Activated T-cell treated with anti-CD3 and anti-CD28 coated beads, Interleukin-2, amount 50 U/mL, for 4 hours (primary cell): ENCODE measurements at regions not wholly inside any gene's neighbourhood (a gene's known extent, or its start where the extent isn't known, plus 50 kb on each side); places are given as distances from the start of the nearest gene placed in this dataset.
"Not testable (repeated sequence)": the region's sequence is repeated elsewhere in the genome, so short reads cannot be mapped to it uniquely, and the experiment has no call there.

Source experiments
- ATAC-seq, 2 donors: fragments of 200-7000 bp; cut with Tn5 transposase; one replicate each; pipeline ENCODE4 v1.10.0; 2021
- DNase-seq: peaks from one replicate; pipeline ENCODE4 v3.0.0-alpha.2; 2020
- H3K27me3 Mint-ChIP-seq: one replicate; pipeline ENCODE4 v1.8.0; 2021; ENCODE audit warnings: low read depth, mixed read lengths
- H3K36me3 Mint-ChIP-seq: one replicate; pipeline ENCODE4 v1.8.0; 2022; ENCODE audit warnings: mixed read lengths; ENCODE audit not compliant: insufficient read depth
- H3K4me1 Mint-ChIP-seq: one replicate; pipeline ENCODE4 v1.8.0; 2021; ENCODE audit warnings: low read depth, mixed read lengths
- H3K4me3 Mint-ChIP-seq: one replicate; pipeline ENCODE4 v1.8.0; 2021; ENCODE audit warnings: mild to moderate bottlenecking, moderate library complexity, mixed read lengths
- H3K9me3 Mint-ChIP-seq: one replicate; pipeline ENCODE4 v1.8.0; 2021; ENCODE audit warnings: mixed read lengths

DNA sequence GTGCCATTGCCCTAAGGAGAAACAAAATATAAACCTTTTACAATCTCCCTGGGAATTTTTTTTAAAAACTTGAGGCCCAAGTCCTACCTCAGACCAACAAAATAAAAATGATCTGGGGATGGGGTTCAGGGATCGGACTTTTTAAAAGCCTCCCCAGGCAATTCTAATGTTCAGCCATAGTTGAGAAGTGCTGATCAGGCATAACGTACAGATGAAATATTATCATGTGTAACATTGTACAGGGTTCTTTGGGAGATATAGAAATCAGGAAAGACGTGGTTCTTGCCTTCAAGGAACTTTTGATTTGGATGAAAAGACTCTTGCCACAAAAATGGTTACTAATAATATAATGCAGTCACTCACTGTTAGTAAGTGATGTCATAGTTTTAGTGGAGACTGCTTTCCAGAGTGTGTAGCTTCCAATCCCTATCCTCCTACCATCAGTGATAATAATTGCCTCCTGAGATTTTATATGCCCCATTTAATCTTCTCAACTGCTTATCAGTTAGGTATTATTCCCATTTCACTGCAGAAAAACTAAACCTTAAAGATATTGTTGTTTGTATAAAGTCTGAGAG, 135.6 kb downstream of the BRMS1L start:
- Mint-ChIP-seq H3K9me3 (no peaks in the 10 kb centered on the region), H3K4me3 (no peak overlapping the region), H3K4me1 (no peaks in the 10 kb centered on the region), H3K36me3 (no peaks in the 10 kb centered on the region), H3K27me3 (no peaks in the 10 kb centered on the region)
- no peak for DNase-seq
- no peak for ATAC-seq

DNA sequence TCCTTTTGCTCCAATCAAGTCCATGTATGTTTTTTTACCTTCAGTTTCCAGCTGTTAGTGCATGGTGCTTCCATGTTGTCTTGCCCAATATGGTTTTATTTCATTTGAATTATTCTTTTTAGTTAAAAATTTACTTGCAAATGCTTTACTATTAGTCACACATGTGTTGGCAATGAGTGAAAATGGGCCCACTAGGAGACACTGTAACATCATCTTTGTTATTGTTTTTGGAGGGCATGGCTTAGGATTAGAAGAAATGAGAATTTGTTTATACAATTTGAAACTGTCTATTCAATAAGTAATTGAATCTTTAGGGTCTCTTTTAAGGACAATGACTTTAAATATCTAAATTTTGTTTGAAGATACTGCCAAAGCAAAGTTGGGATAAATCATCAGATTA, 133.7 kb downstream of the BRMS1L start:
- DNase-seq, result no peak
- peaks cover 2% of the 10 kb centered on the region for H3K27me3 Mint-ChIP-seq
- no peak for ATAC-seq
- no peaks in the 10 kb centered on the region for H3K4me1 Mint-ChIP-seq
- no peaks in the 10 kb centered on the region for H3K36me3 Mint-ChIP-seq
- H3K4me3 Mint-ChIP-seq, result no peak overlapping the region
- H3K9me3 Mint-ChIP-seq, result no peaks in the 10 kb centered on the region

- H3K4me1 Mint-ChIP-seq, result no peaks in the 10 kb centered on the region
- no peaks in the 10 kb centered on the region for H3K9me3 Mint-ChIP-seq
- H3K4me3 Mint-ChIP-seq, result no peak overlapping the region
- ATAC-seq, result no peak
- H3K27me3 Mint-ChIP-seq, result peaks cover 2% of the 10 kb centered on the region
- H3K36me3 Mint-ChIP-seq, result no peaks in the 10 kb centered on the region
- DNase-seq, result no peak
Measured at GRCh38 chr14:35958499-35958898, 132.4 kb downstream of the BRMS1L start.

DNA sequence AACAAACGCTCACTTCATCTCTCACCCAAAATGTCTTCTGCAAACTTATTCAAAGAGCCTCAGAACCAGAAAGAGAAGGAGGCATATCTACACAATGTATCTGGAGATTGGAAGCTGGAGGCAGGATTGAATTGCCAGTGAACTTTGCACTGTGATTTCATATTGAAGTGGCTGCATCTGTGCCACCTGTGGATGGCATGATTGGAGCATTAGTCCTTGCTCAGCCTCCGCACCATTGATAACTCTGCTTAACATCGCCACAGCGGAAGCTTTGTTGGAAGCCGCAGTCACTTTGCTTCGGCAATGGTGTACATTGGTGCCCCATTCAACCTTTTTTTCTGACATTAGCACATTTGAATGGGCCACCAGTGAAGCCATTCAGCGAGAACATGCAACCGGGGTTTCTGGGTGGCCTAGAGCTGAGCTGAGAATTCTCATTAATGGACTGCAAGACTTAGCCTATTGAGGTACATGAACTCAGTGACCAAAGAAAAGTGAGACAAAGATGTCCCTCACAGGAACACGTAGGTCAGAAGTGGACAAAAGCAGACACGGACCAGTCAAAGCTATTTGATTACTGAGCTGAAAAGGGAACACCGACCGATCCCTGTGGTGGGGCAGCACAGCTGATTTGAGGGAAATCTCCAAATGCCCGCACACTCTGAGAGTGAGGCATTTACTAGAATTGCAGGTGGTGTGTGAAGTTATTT, 130.4 kb downstream of the BRMS1L start:
- H3K9me3 Mint-ChIP-seq, result no peaks in the 10 kb centered on the region
- H3K4me3 Mint-ChIP-seq, result no peak overlapping the region
- H3K36me3 Mint-ChIP-seq, result no peaks in the 10 kb centered on the region
- H3K27me3 Mint-ChIP-seq, result peaks cover 2% of the 10 kb centered on the region
- ATAC-seq, result no peak
- no peak for DNase-seq
- H3K4me1 Mint-ChIP-seq, result no peaks in the 10 kb centered on the region

GRCh38 chr14:35952584-35952983, 126.4 kb downstream of the BRMS1L start:
- Mint-ChIP-seq H3K9me3 (no peaks in the 10 kb centered on the region), H3K36me3 (no peaks in the 10 kb centered on the region), H3K27me3 (peaks cover 2% of the 10 kb centered on the region), H3K4me1 (no peaks in the 10 kb centered on the region), H3K4me3 (no peak overlapping the region)
- DNase-seq, result no peak
- no peak for ATAC-seq

GRCh38 chr14:35949920-35950513, 123.9 kb downstream of the BRMS1L start:
- Mint-ChIP-seq H3K4me1 (no peaks in the 10 kb centered on the region), H3K4me3 (no peak overlapping the region), H3K36me3 (no peaks in the 10 kb centered on the region), H3K9me3 (no peaks in the 10 kb centered on the region), H3K27me3 (no peaks in the 10 kb centered on the region)
- ATAC-seq, result no peak
- DNase-seq, result no peak

- not testable (repeated sequence) for H3K9me3 Mint-ChIP-seq, ATAC-seq, H3K4me1 Mint-ChIP-seq, DNase-seq, H3K4me3 Mint-ChIP-seq, H3K36me3 Mint-ChIP-seq, H3K27me3 Mint-ChIP-seq
Measured at GRCh38 chr14:35947983-35948382, 121.8 kb downstream of the BRMS1L start.

DNA sequence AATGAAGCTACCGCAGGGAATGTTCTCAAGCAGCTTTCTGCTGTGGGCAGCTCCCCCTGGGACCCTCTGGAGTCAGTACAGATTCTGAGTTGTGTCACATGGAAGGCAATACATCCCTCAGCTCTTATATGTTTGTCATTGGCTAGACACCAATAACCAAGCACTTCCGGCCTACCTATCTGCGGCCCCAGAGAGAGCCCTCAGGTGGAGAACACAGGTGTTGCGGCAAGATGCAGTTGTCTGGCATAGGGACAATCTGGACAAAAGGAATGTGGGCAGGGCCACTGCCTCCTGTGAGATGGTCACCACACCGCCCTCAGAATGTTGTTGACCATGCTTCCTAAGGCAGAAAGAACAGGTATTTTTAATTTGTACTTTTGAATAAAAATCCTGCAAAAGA, 118.7 kb downstream of the BRMS1L start:
- ATAC-seq, result no peak
- DNase-seq, result no peak
- no peaks in the 10 kb centered on the region for H3K36me3 Mint-ChIP-seq
- H3K27me3 Mint-ChIP-seq, result no peaks in the 10 kb centered on the region
- H3K9me3 Mint-ChIP-seq, result no peaks in the 10 kb centered on the region
- H3K4me1 Mint-ChIP-seq, result peaks cover 6% of the 10 kb centered on the region
- no peak overlapping the region for H3K4me3 Mint-ChIP-seq

- ATAC-seq (no peak), DNase-seq (no peak)
- Mint-ChIP-seq H3K4me3 (peak overlapping the region; percentile 26), H3K36me3 (no peaks in the 10 kb centered on the region), H3K4me1 (peaks cover 7% of the 10 kb centered on the region), H3K27me3 (peaks cover 2% of the 10 kb centered on the region), H3K9me3 (no peaks in the 10 kb centered on the region)
Measured at GRCh38 chr14:35940291-35940690, 114.2 kb downstream of the BRMS1L start.

DNA sequence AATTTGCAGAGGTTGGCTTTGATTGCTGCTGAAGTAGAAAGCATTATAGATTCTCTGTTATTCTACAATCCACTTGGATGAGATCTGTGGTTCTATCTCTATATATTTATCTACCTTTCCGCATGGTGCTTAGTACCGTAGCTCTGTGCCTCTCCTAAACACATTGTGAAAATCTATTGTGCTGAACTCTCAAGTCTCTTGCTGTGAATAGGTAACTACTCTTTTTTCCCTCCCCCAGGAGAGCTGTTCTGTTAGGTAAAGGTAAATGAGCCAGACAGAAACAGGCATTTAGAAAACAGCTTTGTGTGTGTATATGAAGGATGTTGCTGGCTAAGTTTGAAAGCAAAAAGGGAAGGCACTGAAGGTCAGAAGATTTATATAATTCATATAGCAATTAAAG, 112.6 kb downstream of the BRMS1L start:
- no peak for DNase-seq
- Mint-ChIP-seq H3K4me3 (no peak overlapping the region), H3K9me3 (no peaks in the 10 kb centered on the region), H3K27me3 (peaks cover 2% of the 10 kb centered on the region), H3K36me3 (no peaks in the 10 kb centered on the region), H3K4me1 (peaks cover 15% of the 10 kb centered on the region)
- ATAC-seq, result no peak

GRCh38 chr14:35934499-35934898, 108.4 kb downstream of the BRMS1L start:
- Mint-ChIP-seq H3K9me3 (no peaks in the 10 kb centered on the region), H3K4me3 (no peak overlapping the region), H3K27me3 (peaks cover 2% of the 10 kb centered on the region), H3K36me3 (no peaks in the 10 kb centered on the region), H3K4me1 (peaks cover 22% of the 10 kb centered on the region)
- DNase-seq (no peak), ATAC-seq (peak; percentile 23 to 27)

DNA sequence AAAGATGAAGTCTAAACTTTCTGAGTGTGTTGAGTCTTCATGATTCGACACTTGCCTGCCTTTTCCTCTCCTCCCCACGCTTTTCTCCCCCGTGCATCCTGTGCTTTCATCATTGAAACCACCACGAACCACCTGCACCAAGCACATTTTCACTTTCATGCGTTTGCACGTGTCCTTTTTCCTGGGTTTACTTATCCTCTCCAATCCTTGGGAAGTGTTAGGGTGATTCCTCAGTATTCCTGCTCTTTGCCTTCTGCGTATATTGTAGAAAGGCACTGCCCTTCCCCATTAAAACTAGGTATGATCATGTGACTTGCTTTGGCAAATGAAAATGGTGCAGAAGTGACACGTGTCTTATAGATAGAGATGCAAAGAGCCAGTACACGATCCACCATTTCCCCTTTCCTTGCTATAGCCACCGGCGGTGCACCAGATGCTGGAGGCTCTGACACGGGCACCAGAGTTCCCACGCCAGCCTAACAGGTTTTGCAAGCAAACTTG, 106.6 kb downstream of the BRMS1L start:
- H3K4me3 Mint-ChIP-seq, result peak overlapping the region; percentile 82
- DNase-seq, result peak; percentile 11
- ATAC-seq, result peak; percentile 70 to 79
- H3K9me3 Mint-ChIP-seq, result no peaks in the 10 kb centered on the region
- peaks cover 22% of the 10 kb centered on the region for H3K4me1 Mint-ChIP-seq
- H3K27me3 Mint-ChIP-seq, result peaks cover 2% of the 10 kb centered on the region
- H3K36me3 Mint-ChIP-seq, result no peaks in the 10 kb centered on the region

- ATAC-seq (no peak), DNase-seq (no peak)
- Mint-ChIP-seq H3K9me3 (no peaks in the 10 kb centered on the region), H3K36me3 (no peaks in the 10 kb centered on the region), H3K4me1 (peaks cover 22% of the 10 kb centered on the region), H3K4me3 (no peak overlapping the region), H3K27me3 (peaks cover under 1% of the 10 kb centered on the region)
Measured at GRCh38 chr14:35932136-35932535, 106.0 kb downstream of the BRMS1L start.

DNA sequence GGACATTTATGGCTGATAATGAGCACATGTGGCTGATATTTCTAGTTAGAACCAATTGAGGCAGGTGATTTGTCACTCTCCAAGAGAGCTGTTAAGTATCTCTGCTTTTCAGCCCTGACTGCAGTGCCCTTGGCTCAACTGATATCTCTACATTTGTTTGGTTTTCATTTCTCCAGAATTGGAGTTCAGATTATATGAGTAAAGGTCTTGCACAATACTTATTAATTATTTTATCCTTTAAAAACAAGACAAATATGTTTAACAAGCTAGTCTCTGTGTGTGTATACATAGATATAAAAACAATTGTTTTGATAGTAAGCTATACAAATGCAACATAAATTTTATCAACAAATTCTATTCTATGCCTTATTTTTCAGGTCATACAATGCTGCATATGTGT, 105.2 kb downstream of the BRMS1L start:
- Mint-ChIP-seq H3K4me1 (peaks cover 22% of the 10 kb centered on the region), H3K27me3 (no peaks in the 10 kb centered on the region), H3K9me3 (no peaks in the 10 kb centered on the region), H3K4me3 (no peak overlapping the region), H3K36me3 (no peaks in the 10 kb centered on the region)
- DNase-seq (no peak), ATAC-seq (no peak)

DNA sequence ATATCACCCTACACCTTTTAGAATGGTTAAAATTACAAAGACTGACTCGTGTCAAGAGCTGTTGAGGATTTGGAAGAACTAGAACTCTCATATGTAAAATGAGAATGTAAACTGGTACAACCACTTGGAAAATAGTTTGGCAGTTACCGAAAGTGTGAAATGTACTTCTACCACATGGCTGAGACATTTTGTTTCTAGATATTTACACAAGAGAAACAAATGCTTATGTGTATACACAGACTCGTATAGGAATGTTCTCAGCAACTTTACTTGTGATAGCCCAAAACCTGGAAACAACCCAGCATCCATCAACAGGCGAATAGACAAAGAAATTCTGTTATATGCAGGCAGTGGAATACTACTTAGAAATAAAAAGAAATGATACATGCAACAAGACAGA, 103.0 kb downstream of the BRMS1L start:
- ATAC-seq (no peak), DNase-seq (no peak)
- Mint-ChIP-seq H3K36me3 (no peaks in the 10 kb centered on the region), H3K9me3 (no peaks in the 10 kb centered on the region), H3K4me3 (no peak overlapping the region), H3K4me1 (peaks cover 17% of the 10 kb centered on the region), H3K27me3 (no peaks in the 10 kb centered on the region)
